Progenitor cell of endocrine pancreas (in vitro differentiated cells): ENCODE measurements at regions not wholly inside any gene's neighbourhood (a gene's known extent, or its start where the extent isn't known, plus 50 kb on each side); places are given as distances from the start of the nearest gene placed in this dataset.
A peak's percentile ranks its signal among the peaks of the same experiment; 100 is the strongest.

Experiments used
- DNase-seq: peaks from one replicate; pipeline ENCODE4 v3.0.0; 2021; ENCODE audit warnings: low spot score; ENCODE audit not compliant: unreplicated experiment
- H3K27ac Mint-ChIP-seq: 2 replicates; pipeline ENCODE4 v1.8.0; 2021; ENCODE audit warnings: mild to moderate bottlenecking, moderate library complexity, mixed read lengths
- H3K27me3 Mint-ChIP-seq: 2 replicates; pipeline ENCODE4 v1.8.0; 2021; ENCODE audit warnings: mixed read lengths
- H3K36me3 Mint-ChIP-seq: 2 replicates; pipeline ENCODE4 v1.8.0; 2022; ENCODE audit warnings: mixed read lengths; ENCODE audit not compliant: insufficient read depth
- H3K4me1 Mint-ChIP-seq: 2 replicates; pipeline ENCODE4 v1.8.0; 2021; ENCODE audit warnings: low read depth, mixed read lengths
- H3K4me3 Mint-ChIP-seq: 2 replicates; pipeline ENCODE4 v1.8.0; 2021; ENCODE audit warnings: low read depth, mild to moderate bottlenecking, moderate library complexity, mixed read lengths
- H3K9me3 Mint-ChIP-seq: 2 replicates; pipeline ENCODE4 v1.8.0; 2021; ENCODE audit warnings: low read depth, mixed read lengths
- TF ChIP-seq, protein P1 (sequence below): fragments of 200-600 bp; sonication (generic); IDR thresholded peaks from one replicate; pipeline ENCODE4 v1.5.0; 2021; ENCODE audit warnings: antibody characterized with exemption, mild to moderate bottlenecking; ENCODE audit not compliant: unreplicated experiment

DNA sequence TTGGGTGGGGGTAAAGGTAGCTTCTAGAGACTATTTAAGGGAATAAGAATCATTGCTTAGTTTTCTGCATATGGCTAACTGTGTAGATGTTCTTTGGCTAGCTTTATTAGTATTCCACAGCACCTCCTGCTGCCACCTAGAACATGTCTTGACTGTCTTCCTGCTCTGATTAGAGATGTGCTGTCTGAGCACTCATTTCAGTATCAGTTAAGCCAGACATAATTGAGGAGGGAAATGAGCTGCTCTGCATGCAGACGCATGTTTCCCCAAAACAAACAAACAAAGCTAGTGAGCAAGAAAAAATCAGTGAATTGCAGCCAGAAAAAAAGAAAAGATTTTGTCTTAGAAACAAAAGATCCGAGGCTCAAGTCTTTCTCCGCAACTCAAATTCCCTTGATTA lies 402.2 kb downstream of the AASDHPPT start:
- Mint-ChIP-seq H3K4me3 (no peak overlapping the region), H3K27ac (no peak overlapping the region), H3K27me3 (no peaks in the 10 kb centered on the region), H3K9me3 (peaks cover 2% of the 10 kb centered on the region), H3K36me3 (no peaks in the 10 kb centered on the region), H3K4me1 (peaks cover 21% of the 10 kb centered on the region)
- DNase-seq: no peak
- TF ChIP-seq, protein P1, sequence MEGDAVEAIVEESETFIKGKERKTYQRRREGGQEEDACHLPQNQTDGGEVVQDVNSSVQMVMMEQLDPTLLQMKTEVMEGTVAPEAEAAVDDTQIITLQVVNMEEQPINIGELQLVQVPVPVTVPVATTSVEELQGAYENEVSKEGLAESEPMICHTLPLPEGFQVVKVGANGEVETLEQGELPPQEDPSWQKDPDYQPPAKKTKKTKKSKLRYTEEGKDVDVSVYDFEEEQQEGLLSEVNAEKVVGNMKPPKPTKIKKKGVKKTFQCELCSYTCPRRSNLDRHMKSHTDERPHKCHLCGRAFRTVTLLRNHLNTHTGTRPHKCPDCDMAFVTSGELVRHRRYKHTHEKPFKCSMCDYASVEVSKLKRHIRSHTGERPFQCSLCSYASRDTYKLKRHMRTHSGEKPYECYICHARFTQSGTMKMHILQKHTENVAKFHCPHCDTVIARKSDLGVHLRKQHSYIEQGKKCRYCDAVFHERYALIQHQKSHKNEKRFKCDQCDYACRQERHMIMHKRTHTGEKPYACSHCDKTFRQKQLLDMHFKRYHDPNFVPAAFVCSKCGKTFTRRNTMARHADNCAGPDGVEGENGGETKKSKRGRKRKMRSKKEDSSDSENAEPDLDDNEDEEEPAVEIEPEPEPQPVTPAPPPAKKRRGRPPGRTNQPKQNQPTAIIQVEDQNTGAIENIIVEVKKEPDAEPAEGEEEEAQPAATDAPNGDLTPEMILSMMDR: no peak

DNA sequence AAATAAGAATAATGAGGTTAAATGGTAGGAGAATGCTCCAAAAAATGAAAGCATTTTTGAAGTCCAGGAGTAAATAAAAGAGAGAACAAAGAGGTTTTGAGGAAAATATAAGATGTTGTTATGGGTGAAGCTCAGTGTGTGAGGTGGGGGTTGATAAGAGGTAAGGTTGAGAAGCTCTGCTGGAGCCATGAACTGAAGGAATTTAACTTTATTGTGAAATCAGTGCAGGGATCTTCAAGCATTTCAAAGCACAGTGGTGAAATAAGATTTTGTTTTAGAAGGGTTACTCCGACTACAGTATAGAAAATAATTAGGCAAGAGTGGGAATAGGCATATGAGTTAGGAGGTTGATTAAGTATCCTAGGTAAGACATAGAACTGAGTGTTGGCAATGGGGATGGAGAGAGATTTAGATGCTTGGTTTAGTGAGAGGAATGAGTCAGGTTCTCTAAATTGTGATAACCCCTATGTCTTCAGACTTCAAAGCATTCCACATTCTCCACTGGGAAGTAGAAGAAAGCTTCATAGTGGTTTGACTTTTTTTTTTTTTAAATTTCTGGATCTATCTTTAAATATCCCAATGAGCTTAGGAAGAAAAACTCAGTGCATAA lies 403.2 kb downstream of the AASDHPPT start:
- no peak for DNase-seq
- no peaks in the 10 kb centered on the region for H3K27me3 Mint-ChIP-seq
- no peak overlapping the region for H3K4me3 Mint-ChIP-seq
- peaks cover 2% of the 10 kb centered on the region for H3K9me3 Mint-ChIP-seq
- H3K36me3 Mint-ChIP-seq: no peaks in the 10 kb centered on the region
- TF ChIP-seq, protein P1: no peak
- H3K27ac Mint-ChIP-seq: no peak overlapping the region
- H3K4me1 Mint-ChIP-seq: peaks cover 21% of the 10 kb centered on the region

DNA sequence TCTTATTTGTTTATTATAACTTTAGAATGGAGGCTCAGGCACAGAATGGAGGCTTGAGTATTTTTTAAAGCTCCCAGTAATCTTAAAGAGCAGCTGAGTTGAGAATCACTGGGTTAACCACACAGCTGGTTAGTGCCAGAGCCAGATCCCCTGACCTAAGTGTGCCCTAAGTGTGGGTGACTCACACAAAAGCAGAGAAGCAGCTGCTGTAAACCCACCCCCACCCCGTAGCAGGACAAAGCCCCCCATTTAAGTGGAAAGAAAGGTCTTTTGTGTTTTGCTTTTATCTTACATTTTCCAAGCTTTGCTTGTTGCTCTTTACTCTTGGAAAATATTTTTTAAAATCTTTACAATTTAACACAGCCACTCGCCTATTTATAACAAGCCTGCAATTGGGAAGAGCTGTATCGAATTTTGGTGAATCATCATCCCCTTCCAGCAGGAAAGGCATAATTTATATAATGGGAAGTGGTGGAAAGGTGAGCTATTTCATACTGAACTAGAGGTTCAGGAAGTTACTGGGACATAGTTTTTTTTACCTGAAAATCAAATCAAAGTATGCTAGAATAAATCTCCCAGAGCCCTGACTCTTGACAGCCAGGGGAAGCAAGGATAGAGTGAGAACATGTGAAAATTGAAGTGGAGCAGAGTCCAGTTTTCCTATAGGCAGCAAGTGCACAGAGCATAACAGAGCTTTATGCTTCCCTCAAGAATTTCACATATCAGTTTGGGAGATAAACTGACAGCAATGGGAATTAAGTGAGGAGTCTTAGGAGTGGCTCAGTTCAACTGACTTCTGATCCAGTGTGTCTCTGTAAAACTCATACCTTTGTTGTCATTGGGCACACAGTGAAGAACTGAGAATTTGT lies 405.7 kb downstream of the AASDHPPT start:
- Mint-ChIP-seq H3K36me3 (peaks cover 2% of the 10 kb centered on the region), H3K4me3 (no peak overlapping the region), H3K4me1 (peaks cover 23% of the 10 kb centered on the region), H3K9me3 (peaks cover 2% of the 10 kb centered on the region), H3K27me3 (no peaks in the 10 kb centered on the region), H3K27ac (peak overlapping the region; percentile 80)
- TF ChIP-seq, protein P1: no peak
- no peak for DNase-seq

DNA sequence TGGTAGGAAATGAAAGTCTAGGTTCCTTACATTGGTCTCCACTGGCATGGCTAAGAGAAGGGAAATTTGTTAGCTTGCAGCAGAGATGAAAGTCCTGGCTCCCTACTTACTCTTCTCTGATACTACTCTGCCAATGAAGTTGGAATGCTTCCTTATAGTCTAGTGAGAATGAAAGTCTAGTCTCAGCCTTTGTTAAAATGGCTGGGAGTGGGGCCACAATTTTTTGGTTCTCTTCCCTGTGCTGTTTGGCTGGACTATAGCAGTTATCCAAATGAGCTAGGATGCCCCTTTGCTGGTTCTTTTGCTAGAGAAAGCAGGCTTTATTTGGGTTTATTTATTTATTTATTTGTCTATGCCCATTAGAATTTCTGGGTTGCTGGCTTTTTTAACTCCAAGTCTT lies 414.3 kb downstream of the AASDHPPT start:
- no peak for DNase-seq
- H3K4me3 Mint-ChIP-seq: no peak overlapping the region
- no peaks in the 10 kb centered on the region for H3K27me3 Mint-ChIP-seq
- H3K27ac Mint-ChIP-seq: no peak overlapping the region
- H3K4me1 Mint-ChIP-seq: peaks cover 15% of the 10 kb centered on the region
- peaks cover 5% of the 10 kb centered on the region for H3K36me3 Mint-ChIP-seq
- TF ChIP-seq, protein P1: no peak
- peaks cover 12% of the 10 kb centered on the region for H3K9me3 Mint-ChIP-seq

DNA sequence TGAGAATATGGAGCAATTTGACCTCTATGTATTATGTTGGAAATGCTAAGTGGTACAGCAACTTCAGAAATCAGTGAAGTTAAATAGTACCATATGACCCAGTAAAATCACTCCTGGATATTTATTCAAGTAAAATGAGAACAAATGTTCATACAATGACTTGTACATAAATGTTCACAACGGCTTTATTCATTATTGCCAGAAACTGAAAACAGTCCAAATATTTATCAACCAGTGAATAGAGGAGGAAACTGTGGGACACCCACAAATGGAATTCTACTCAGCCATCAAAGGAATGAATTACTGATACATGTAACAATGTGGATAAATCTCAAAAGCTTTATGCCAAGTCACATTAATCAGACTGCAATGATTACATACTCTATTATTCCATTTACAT lies 416.3 kb downstream of the AASDHPPT start:
- Mint-ChIP-seq H3K9me3 (peaks cover 8% of the 10 kb centered on the region), H3K4me1 (peaks cover 15% of the 10 kb centered on the region)
- TF ChIP-seq, protein P1: no peak

More for the DNA sequence above, 416.3 kb downstream of the AASDHPPT start:
- no peaks in the 10 kb centered on the region for H3K27me3 Mint-ChIP-seq
- DNase-seq: no peak
- no peak overlapping the region for H3K27ac Mint-ChIP-seq
- H3K4me3 Mint-ChIP-seq: no peak overlapping the region
- H3K36me3 Mint-ChIP-seq: peaks cover 3% of the 10 kb centered on the region
